Type B pancreatic cell (in vitro differentiated cells): ENCODE measurements at regions not wholly inside any gene's neighbourhood (a gene's known extent, or its start where the extent isn't known, plus 50 kb on each side); places are given as distances from the start of the nearest gene placed in this dataset.

Source experiments
- DNase-seq: peaks from one replicate; pipeline ENCODE4 v3.0.0; 2021; ENCODE audit warnings: mixed read lengths; ENCODE audit not compliant: unreplicated experiment; ENCODE audit errors: extremely low spot score
- H3K27ac Mint-ChIP-seq: 2 replicates; pipeline ENCODE4 v1.8.0; 2021; ENCODE audit warnings: mild to moderate bottlenecking, mixed read lengths
- H3K27me3 Mint-ChIP-seq: 2 replicates; pipeline ENCODE4 v1.8.0; 2021; ENCODE audit warnings: mixed read lengths
- H3K36me3 Mint-ChIP-seq: 2 replicates; pipeline ENCODE4 v1.8.0; 2021; ENCODE audit warnings: mixed read lengths
- H3K4me1 Mint-ChIP-seq: one replicate; pipeline ENCODE4 v1.8.0; 2021; ENCODE audit warnings: mixed read lengths; ENCODE audit not compliant: unreplicated experiment
- H3K4me3 Mint-ChIP-seq: 2 replicates; pipeline ENCODE4 v1.8.0; 2021; ENCODE audit warnings: mild to moderate bottlenecking, mixed read lengths
- H3K9me3 Mint-ChIP-seq: 2 replicates; pipeline ENCODE4 v1.8.0; 2021; ENCODE audit warnings: mixed read lengths
- TF ChIP-seq, protein P1 (sequence below): fragments of 200-600 bp; sonication (generic); conservative IDR thresholded peaks from 2 replicates; pipeline ENCODE4 v1.5.0; 2021; ENCODE audit warnings: antibody characterized with exemption, mild to moderate bottlenecking

DNA sequence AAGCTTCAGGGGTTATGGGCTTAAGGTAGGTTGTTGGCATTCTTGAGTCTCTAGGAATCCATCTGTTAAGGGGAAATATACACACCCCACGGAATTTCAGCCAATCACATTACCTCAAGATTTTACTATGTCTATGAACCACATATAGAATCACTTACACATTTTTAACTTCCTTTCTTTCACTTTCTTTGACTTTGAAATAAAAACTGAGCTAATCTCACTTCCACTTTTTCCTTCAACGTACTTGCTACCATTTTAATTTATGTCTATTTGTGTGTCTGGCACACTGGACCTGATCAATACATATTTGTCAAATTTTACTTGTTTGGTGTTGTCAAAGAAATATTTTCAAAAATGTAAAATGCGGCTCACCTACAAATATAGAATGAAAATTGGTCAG, 545.4 kb upstream of the JAG1 start:
- TF ChIP-seq, protein P1, sequence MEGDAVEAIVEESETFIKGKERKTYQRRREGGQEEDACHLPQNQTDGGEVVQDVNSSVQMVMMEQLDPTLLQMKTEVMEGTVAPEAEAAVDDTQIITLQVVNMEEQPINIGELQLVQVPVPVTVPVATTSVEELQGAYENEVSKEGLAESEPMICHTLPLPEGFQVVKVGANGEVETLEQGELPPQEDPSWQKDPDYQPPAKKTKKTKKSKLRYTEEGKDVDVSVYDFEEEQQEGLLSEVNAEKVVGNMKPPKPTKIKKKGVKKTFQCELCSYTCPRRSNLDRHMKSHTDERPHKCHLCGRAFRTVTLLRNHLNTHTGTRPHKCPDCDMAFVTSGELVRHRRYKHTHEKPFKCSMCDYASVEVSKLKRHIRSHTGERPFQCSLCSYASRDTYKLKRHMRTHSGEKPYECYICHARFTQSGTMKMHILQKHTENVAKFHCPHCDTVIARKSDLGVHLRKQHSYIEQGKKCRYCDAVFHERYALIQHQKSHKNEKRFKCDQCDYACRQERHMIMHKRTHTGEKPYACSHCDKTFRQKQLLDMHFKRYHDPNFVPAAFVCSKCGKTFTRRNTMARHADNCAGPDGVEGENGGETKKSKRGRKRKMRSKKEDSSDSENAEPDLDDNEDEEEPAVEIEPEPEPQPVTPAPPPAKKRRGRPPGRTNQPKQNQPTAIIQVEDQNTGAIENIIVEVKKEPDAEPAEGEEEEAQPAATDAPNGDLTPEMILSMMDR, result no peak
- Mint-ChIP-seq H3K27ac (no peak overlapping the region), H3K4me3 (no peak overlapping the region), H3K36me3 (no peaks in the 10 kb centered on the region), H3K9me3 (no peaks in the 10 kb centered on the region), H3K4me1 (peaks cover 41% of the 10 kb centered on the region), H3K27me3 (peaks cover 14% of the 10 kb centered on the region)
- DNase-seq, result no peak

DNA sequence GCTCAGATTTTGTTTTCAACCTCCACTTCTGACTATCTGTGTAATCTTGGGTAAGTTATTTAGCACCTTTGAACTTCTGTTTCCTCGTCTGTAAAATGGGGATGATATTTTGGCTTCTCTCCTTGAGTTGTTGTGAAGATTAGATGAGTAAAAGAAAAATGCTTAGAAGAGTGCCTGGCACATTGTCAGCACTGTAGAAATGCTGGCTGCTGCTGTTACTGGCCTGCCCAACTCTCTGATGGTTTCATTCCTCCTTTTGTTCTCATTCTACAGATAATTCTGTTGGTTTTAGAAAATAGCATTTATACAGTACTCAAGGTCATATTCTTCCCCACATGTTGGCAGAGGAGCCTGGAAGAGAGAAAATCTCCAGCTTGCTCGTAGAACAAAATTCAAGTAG, 547.2 kb upstream of the JAG1 start:
- Mint-ChIP-seq H3K4me3 (no peak overlapping the region), H3K27ac (no peak overlapping the region), H3K9me3 (no peaks in the 10 kb centered on the region), H3K27me3 (peaks cover 8% of the 10 kb centered on the region), H3K4me1 (peaks cover 25% of the 10 kb centered on the region), H3K36me3 (no peaks in the 10 kb centered on the region)
- TF ChIP-seq, protein P1, result no peak
- DNase-seq, result no peak

DNA sequence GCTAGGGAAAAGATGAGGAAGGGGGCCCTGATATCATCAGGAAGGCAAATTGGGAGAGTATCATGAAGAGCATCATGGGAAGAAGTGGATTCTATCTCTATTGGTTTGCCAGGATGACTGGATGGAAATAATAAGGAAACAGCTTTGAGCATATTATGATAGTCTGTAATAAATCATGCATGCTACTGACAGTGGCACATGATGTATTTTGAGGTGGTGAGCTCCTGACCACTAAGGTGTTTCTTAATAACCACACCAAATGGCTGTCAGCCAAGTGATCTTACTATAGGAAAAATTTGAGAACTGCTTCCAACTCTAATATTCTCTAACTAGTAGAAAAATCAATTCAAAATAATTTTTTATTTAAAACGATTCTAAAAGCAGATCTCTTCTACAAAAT, 548.4 kb upstream of the JAG1 start:
- DNase-seq, result no peak
- H3K4me1 Mint-ChIP-seq, result peaks cover 13% of the 10 kb centered on the region
- H3K9me3 Mint-ChIP-seq, result no peaks in the 10 kb centered on the region
- peaks cover 7% of the 10 kb centered on the region for H3K27me3 Mint-ChIP-seq
- no peak overlapping the region for H3K4me3 Mint-ChIP-seq
- H3K36me3 Mint-ChIP-seq, result no peaks in the 10 kb centered on the region
- TF ChIP-seq, protein P1, result no peak
- H3K27ac Mint-ChIP-seq, result no peak overlapping the region

DNA sequence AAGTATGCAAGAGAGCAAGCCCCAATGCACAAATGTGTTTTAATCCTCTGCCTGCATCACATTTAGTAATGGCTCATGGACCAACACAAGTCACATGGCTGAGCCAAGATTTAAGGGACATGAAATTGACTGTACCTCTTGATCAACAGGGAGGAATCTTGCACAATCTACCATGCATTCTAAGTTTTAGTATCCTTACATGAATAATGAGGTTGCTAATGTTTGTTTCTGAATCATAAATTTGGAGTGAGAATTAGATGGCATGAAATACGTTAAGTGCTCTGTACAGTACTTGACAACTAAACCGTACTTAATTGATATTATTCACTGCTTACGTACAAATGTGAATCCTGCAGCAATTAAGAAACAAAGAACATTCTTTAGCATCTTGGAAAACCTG, 553.8 kb upstream of the JAG1 start:
- H3K4me1 Mint-ChIP-seq, result peaks cover 17% of the 10 kb centered on the region
- TF ChIP-seq, protein P1, result no peak
- no peak overlapping the region for H3K27ac Mint-ChIP-seq

DNA sequence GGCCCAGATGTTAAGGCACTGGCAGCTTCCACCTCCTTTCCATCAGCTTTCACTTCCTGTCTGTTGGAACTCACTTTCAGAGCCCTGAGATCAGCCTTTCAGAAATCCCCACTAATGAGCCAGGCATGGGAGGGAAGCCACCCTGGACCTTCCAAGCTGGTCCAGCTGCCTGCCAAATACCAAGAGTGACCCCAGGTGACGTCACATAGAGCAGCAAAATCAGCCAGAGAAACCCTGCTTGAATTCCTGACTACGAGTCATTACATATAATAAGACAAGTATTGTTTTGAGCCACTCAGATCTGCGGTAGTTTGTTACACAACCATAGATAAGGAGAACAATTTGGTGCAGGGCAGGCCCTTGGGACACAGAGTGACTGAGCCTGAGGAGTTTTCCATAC, 556.0 kb upstream of the JAG1 start:
- no peaks in the 10 kb centered on the region for H3K9me3 Mint-ChIP-seq
- peak overlapping the region; percentile 49 for H3K27ac Mint-ChIP-seq
- no peaks in the 10 kb centered on the region for H3K36me3 Mint-ChIP-seq
- H3K4me1 Mint-ChIP-seq, result peaks cover 31% of the 10 kb centered on the region
- TF ChIP-seq, protein P1, result no peak
- H3K4me3 Mint-ChIP-seq, result no peak overlapping the region
- DNase-seq, result no peak
- H3K27me3 Mint-ChIP-seq, result peaks cover 4% of the 10 kb centered on the region

More for the DNA sequence above, 553.8 kb upstream of the JAG1 start:
- no peak for DNase-seq
- Mint-ChIP-seq H3K4me3 (no peak overlapping the region), H3K27me3 (peaks cover 4% of the 10 kb centered on the region), H3K36me3 (no peaks in the 10 kb centered on the region), H3K9me3 (no peaks in the 10 kb centered on the region)

DNA sequence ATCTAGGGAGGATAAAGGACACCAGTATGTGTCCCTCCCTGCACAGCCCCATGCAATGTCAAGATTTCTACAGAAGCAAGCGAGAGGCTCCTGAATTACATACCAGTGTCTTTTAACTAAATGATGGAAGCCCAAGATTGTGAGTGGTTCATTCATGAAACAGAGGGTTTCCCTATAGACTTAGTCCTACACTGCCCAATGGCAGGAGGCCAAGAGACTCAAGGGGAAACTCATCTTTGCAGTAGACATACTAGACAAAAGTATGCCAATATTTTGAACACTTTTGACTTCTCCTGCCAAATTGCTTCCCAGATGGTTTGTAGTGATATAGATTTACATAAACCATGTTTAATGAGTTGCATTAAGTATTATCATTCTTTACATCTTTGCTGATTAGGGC, 557.2 kb upstream of the JAG1 start:
- no peaks in the 10 kb centered on the region for H3K27me3 Mint-ChIP-seq
- TF ChIP-seq, protein P1, result no peak
- no peaks in the 10 kb centered on the region for H3K36me3 Mint-ChIP-seq
- H3K27ac Mint-ChIP-seq, result no peak overlapping the region
- peaks cover 36% of the 10 kb centered on the region for H3K4me1 Mint-ChIP-seq
- H3K4me3 Mint-ChIP-seq, result no peak overlapping the region
- no peak for DNase-seq
- no peaks in the 10 kb centered on the region for H3K9me3 Mint-ChIP-seq
